Ovary (tissue), 3 donors: ENCODE measurements at regions not wholly inside any gene's neighbourhood (a gene's known extent, or its start where the extent isn't known, plus 50 kb on each side); places are given as distances from the start of the nearest gene placed in this dataset.

Experiments used
- CTCF ChIP-seq, 3 donors: fragments of 450-650 bp in 2 of 3; fragments of 200-600 bp in 1 of 3; IDR thresholded peaks; one replicate each; pipeline versions ENCODE4 v1.5.1 to v1.8.0; 2016 to 2022; ENCODE audit warnings: antibody characterized with exemption in 3 of 3, mild to moderate bottlenecking in 1 of 3
- EP300 ChIP-seq: sonication (generic); formaldehyde crosslinking; IDR thresholded peaks from one replicate; pipeline ENCODE4 v1.6.1; 2017; ENCODE audit warnings: antibody characterized with exemption
- donor health status: DM: no; HTN: no; CAD: no.

DNA sequence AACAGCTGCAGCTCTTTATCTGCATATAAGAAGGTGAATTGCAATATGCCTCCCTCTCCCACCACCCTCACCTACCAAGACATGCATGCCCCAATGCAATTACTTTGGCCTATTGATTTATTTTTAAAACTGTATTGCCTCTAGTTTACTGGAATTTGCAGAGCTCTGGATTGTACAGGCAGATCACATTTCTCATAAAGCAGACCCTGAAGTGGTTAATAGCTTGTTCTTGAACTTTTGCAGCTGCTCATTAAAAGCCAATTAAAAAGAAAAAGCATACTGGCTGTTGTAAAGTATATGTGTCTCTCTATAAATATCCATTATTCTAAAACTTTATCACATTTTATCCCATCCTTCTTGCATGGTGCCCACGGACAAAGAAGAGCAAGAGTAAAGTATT is 221.5 kb upstream of the TOPAZ1 start:
- no peak for TF ChIP-seq EP300
- no peak for TF ChIP-seq CTCF (IDR thresholded peaks at IDR 0.05)
